Stimulated activated CD4-positive, alpha-beta T cell treated with anti-CD3 and anti-CD28 coated beads, Interleukin-1b, Interleukin-23, amount 100 ng/mL, for 1 hour (primary cell): ENCODE measurements at regions not wholly inside any gene's neighbourhood (a gene's known extent, or its start where the extent isn't known, plus 50 kb on each side); places are given as distances from the start of the nearest gene placed in this dataset.

Experiments
- DNase-seq, 2 donors: peaks; one replicate each; pipeline ENCODE4 v3.0.0-alpha.2; 2020; ENCODE audit warnings: low read depth in 2 of 2

GRCh38 chr10:21172930-21173801 lies 276.1 kb upstream of the NEBL start:
- no peak for DNase-seq

GRCh38 chr10:21172542-21172929 lies 275.4 kb upstream of the NEBL start:
- no peak for DNase-seq

- DNase-seq: no peak
These were observed 274.9 kb upstream of the NEBL start for GRCh38 chr10:21171936-21172541.

- DNase-seq: no peak
These were observed 274.3 kb upstream of the NEBL start for GRCh38 chr10:21171197-21171935.

- no peak for DNase-seq
These were observed 273.1 kb upstream of the NEBL start for GRCh38 chr10:21170216-21170615.

- no peak for DNase-seq
These were observed 272.2 kb upstream of the NEBL start for GRCh38 chr10:21169271-21169670.

GRCh38 chr10:21167288-21168010 lies 270.3 kb upstream of the NEBL start:
- no peak for DNase-seq

- no peak for DNase-seq
These were observed 269.6 kb upstream of the NEBL start for GRCh38 chr10:21166557-21167287.

GRCh38 chr10:21165489-21165888 lies 268.4 kb upstream of the NEBL start:
- no peak for DNase-seq

- DNase-seq: no peak
These were observed 267.6 kb upstream of the NEBL start for GRCh38 chr10:21164687-21165086.

- no peak for DNase-seq
These were observed 265.8 kb upstream of the NEBL start for GRCh38 chr10:21162948-21163347.

GRCh38 chr10:21161647-21162046 lies 264.5 kb upstream of the NEBL start:
- no peak for DNase-seq

- DNase-seq: no peak
These were observed 264.0 kb upstream of the NEBL start for GRCh38 chr10:21161090-21161625.

GRCh38 chr10:21160116-21160515 lies 263.0 kb upstream of the NEBL start:
- no peak for DNase-seq

GRCh38 chr10:21159669-21160068 lies 262.6 kb upstream of the NEBL start:
- no peak for DNase-seq

- no peak for DNase-seq
These were observed 261.2 kb upstream of the NEBL start for GRCh38 chr10:21158301-21158700.

- DNase-seq: no peak
These were observed 260.6 kb upstream of the NEBL start for GRCh38 chr10:21157664-21158063.

- DNase-seq: no peak
These were observed 253.1 kb upstream of the NEBL start for GRCh38 chr10:21150166-21150565.

GRCh38 chr10:21146436-21146789 lies 249.3 kb upstream of the NEBL start:
- no peak for DNase-seq

- DNase-seq: no peak
These were observed 248.8 kb upstream of the NEBL start for GRCh38 chr10:21145751-21146435.

- DNase-seq: no peak
These were observed 246.9 kb upstream of the NEBL start for GRCh38 chr10:21144047-21144446.
